Gastrocnemius medialis (tissue), 4 donors: ENCODE measurements at regions not wholly inside any gene's neighbourhood (a gene's known extent, or its start where the extent isn't known, plus 50 kb on each side); places are given as distances from the start of the nearest gene placed in this dataset.
"Not testable (repeated sequence)": the region's sequence is repeated elsewhere in the genome, so short reads cannot be mapped to it uniquely, and the experiment has no call there.

Experiments
- ATAC-seq, 2 donors: fragments of 150-250 bp; one replicate each; pipeline ENCODE4 v1.9.1; 2016
- DNase-seq, 2 donors: peaks; one replicate each; pipeline ENCODE4 v3.0.0-alpha.2; 2019
- H3K27ac ChIP-seq, 4 donors: fragments of 200-600 bp; sonication (generic); 1 replicate in 1 of 4; 2 replicates in 3 of 4; pipeline ENCODE4 v1.5.1; 2016 to 2018; ENCODE audit warnings: mild to moderate bottlenecking in 2 of 4, moderate library complexity in 1 of 4
- H3K27me3 ChIP-seq, 3 donors: fragments of 200-600 bp; sonication (generic) in 2 of 3; 1 replicate in 1 of 3; 2 replicates in 2 of 3; pipeline versions ENCODE4 v1.5.1 to v1.6.0; 2016 to 2019; ENCODE audit warnings: mild to moderate bottlenecking in 1 of 3, moderate library complexity in 1 of 3
- H3K36me3 ChIP-seq, 2 donors: fragments of 200-600 bp; sonication (generic) in 1 of 2; one replicate each; pipeline ENCODE4 v1.5.1; 2017 to 2018
- H3K4me1 ChIP-seq, 2 donors: fragments of 200-600 bp; sonication (generic) in 1 of 2; one replicate each; pipeline ENCODE4 v1.5.1; 2016 to 2017; ENCODE audit warnings: mild to moderate bottlenecking in 2 of 2
- H3K4me3 ChIP-seq, 4 donors: fragments of 200-600 bp; sonication (generic) in 3 of 4; 1 replicate in 1 of 4; 2 replicates in 3 of 4; pipeline ENCODE4 v1.5.1; 2016 to 2019; ENCODE audit warnings: mild to moderate bottlenecking in 2 of 4
- H3K9me3 ChIP-seq, 3 donors: fragments of 200-600 bp; sonication (generic) in 2 of 3; 1 replicate in 1 of 3; 2 replicates in 2 of 3; pipeline ENCODE4 v1.5.1; 2016 to 2019
- CTCF ChIP-seq, 5 experiments: fragments of 450-650 bp in 3 of 5; fragments of 200-600 bp in 2 of 5; sonication (generic) in 2 of 5; IDR thresholded peaks in 4 of 5; conservative IDR thresholded peaks in 1 of 5; 1 replicate in 4 of 5; 2 replicates in 1 of 5; pipeline ENCODE4 v1.5.1; 2016 to 2019; ENCODE audit warnings: antibody characterized with exemption in 5 of 5, mild to moderate bottlenecking in 3 of 5, moderate library complexity in 3 of 5
- POLR2A ChIP-seq, 2 donors: fragments of 450-650 bp; IDR thresholded peaks; one replicate each; pipeline ENCODE4 v1.6.1; 2017; ENCODE audit warnings: antibody characterized with exemption in 2 of 2, mild to moderate bottlenecking in 2 of 2, moderate library complexity in 2 of 2
- in situ Hi-C, 4 donors: fragments of 200-750 bp; cut with MboI; loops; one replicate each; pipeline versions ENCODE4 v1.15.0 to v1.8.0; 2017; ENCODE audit warnings: low sequenced_read_pairs in 4 of 4
- intact Hi-C: fragments of 100-400 bp; cut with DNase I; formaldehyde crosslinking; loops from one replicate; pipeline ENCODE4 v1.15.1; 2023; ENCODE audit warnings: low total_unique reads

- Histone ChIP-seq H3K27ac (no peak overlapping the region), H3K4me1 (no peaks in the 10 kb centered on the region), H3K9me3 (no peaks in the 10 kb centered on the region), H3K27me3 (no peaks in the 10 kb centered on the region), H3K4me3 (no peak overlapping the region), H3K36me3 (no peaks in the 10 kb centered on the region)
- intact Hi-C loops (no loop called here), in situ Hi-C loops (no loop called here)
- ATAC-seq (no peak), DNase-seq (no peak)
- TF ChIP-seq CTCF (IDR thresholded peaks at IDR 0.05 in 4 of 5, conservative IDR thresholded peaks at IDR 0.05 in 1 of 5) (no peak), POLR2A (IDR thresholded peaks at IDR 0.05) (no peak)
Observed at GRCh38 chr10:21347043-21347784, 178.3 kb downstream of the SKIDA1 start.

- no peak for TF ChIP-seq POLR2A (IDR thresholded peaks at IDR 0.05)
- intact Hi-C loops = no loop called here
- Histone ChIP-seq H3K9me3 (no peaks in the 10 kb centered on the region), H3K4me1 (no peaks in the 10 kb centered on the region), H3K27ac (no peak overlapping the region), H3K4me3 (no peak overlapping the region), H3K36me3 (no peaks in the 10 kb centered on the region), H3K27me3 (no peaks in the 10 kb centered on the region)
- in situ Hi-C loops = no loop called here
- DNase-seq (no peak), ATAC-seq (no peak)
Observed at GRCh38 chr10:21343087-21343486, 182.4 kb downstream of the SKIDA1 start.

- H3K4me1 ChIP-seq, intact Hi-C loops, H3K36me3 ChIP-seq, H3K27ac ChIP-seq, in situ Hi-C loops, ATAC-seq, DNase-seq, H3K4me3 ChIP-seq, H3K9me3 ChIP-seq, H3K27me3 ChIP-seq: not testable (repeated sequence)
Observed at GRCh38 chr10:21342499-21342898, 183.0 kb downstream of the SKIDA1 start.

GRCh38 chr10:21340331-21340730 lies 185.2 kb downstream of the SKIDA1 start:
- DNase-seq (no peak), ATAC-seq (no peak)
- Histone ChIP-seq H3K27me3 (no peaks in the 10 kb centered on the region), H3K4me1 (no peaks in the 10 kb centered on the region), H3K9me3 (no peaks in the 10 kb centered on the region), H3K27ac (no peak overlapping the region), H3K4me3 (no peak overlapping the region), H3K36me3 (no peaks in the 10 kb centered on the region)
- TF ChIP-seq POLR2A (IDR thresholded peaks at IDR 0.05) (no peak), CTCF (IDR thresholded peaks at IDR 0.05 in 4 of 5, conservative IDR thresholded peaks at IDR 0.05 in 1 of 5) (no peak)
- in situ Hi-C loops = no loop called here
- intact Hi-C loops = no loop called here

- TF ChIP-seq CTCF (IDR thresholded peaks at IDR 0.05 in 4 of 5, conservative IDR thresholded peaks at IDR 0.05 in 1 of 5) (no peak), POLR2A (IDR thresholded peaks at IDR 0.05) (no peak)
- ATAC-seq (no peak), DNase-seq (no peak)
- intact Hi-C loops = no loop called here
- Histone ChIP-seq H3K9me3 (no peaks in the 10 kb centered on the region), H3K4me3 (no peak overlapping the region), H3K4me1 (no peaks in the 10 kb centered on the region), H3K27me3 (no peaks in the 10 kb centered on the region), H3K27ac (no peak overlapping the region), H3K36me3 (no peaks in the 10 kb centered on the region)
- in situ Hi-C loops = no loop called here
Observed at GRCh38 chr10:21337171-21337792, 188.2 kb downstream of the SKIDA1 start.
